Nephron (organoid): ENCODE measurements at regions not wholly inside any gene's neighbourhood (a gene's known extent, or its start where the extent isn't known, plus 50 kb on each side); places are given as distances from the start of the nearest gene placed in this dataset.

ENCODE experiments used
- H3K27ac Mint-ChIP-seq, 3 experiments: 2 replicates each; pipeline ENCODE4 v1.8.0; 2020; ENCODE audit warnings: mixed read lengths in 3 of 3, mild to moderate bottlenecking in 2 of 3, moderate library complexity in 1 of 3
- H3K27me3 Mint-ChIP-seq: 2 replicates; pipeline ENCODE4 v1.8.0; 2021; ENCODE audit warnings: low read depth, mild to moderate bottlenecking, moderate library complexity, mixed read lengths
- H3K36me3 Mint-ChIP-seq: 2 replicates; pipeline ENCODE4 v1.8.0; 2020; ENCODE audit warnings: low read depth, mixed read lengths
- H3K4me1 Mint-ChIP-seq: 2 replicates; pipeline ENCODE4 v1.8.0; 2020; ENCODE audit warnings: mixed read lengths
- H3K4me3 Mint-ChIP-seq, 3 experiments: 2 replicates each; pipeline ENCODE4 v1.8.0; 2020; ENCODE audit warnings: mild to moderate bottlenecking in 3 of 3, mixed read lengths in 3 of 3, moderate library complexity in 2 of 3
- H3K9me3 Mint-ChIP-seq: 2 replicates; pipeline ENCODE4 v1.8.0; 2020; ENCODE audit warnings: mixed read lengths
- TF ChIP-seq, protein P1 (sequence below), 3 experiments: fragments of 200-600 bp; sonication (generic); IDR thresholded peaks; one replicate each; pipeline ENCODE4 v1.5.0; 2021; ENCODE audit warnings: antibody characterized with exemption in 3 of 3; ENCODE audit not compliant: unreplicated experiment in 3 of 3

DNA sequence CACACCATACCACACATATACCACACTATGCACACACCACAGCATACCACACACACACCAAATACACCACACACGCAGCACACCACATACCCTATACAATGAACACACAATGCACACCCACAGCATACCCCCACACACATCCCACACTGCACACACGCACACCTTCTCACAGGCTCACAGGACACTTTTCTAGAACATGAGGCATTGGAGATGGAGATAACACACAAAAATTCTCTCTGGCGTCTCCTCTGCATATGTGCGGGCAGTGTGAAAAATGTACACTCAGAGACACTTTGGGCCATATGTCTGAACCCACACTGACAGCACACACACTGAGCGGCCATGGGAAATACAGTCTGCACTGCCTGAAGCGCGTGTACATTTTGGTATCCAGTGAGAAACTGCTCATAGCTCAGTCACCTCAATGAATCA, 278.1 kb downstream of the GADD45G start:
- peaks cover 22% of the 10 kb centered on the region for H3K4me1 Mint-ChIP-seq
- no peaks in the 10 kb centered on the region for H3K36me3 Mint-ChIP-seq
- H3K9me3 Mint-ChIP-seq: no peaks in the 10 kb centered on the region
- peaks cover 6% of the 10 kb centered on the region for H3K27me3 Mint-ChIP-seq
- H3K27ac Mint-ChIP-seq: no peak overlapping the region
- TF ChIP-seq, protein P1, sequence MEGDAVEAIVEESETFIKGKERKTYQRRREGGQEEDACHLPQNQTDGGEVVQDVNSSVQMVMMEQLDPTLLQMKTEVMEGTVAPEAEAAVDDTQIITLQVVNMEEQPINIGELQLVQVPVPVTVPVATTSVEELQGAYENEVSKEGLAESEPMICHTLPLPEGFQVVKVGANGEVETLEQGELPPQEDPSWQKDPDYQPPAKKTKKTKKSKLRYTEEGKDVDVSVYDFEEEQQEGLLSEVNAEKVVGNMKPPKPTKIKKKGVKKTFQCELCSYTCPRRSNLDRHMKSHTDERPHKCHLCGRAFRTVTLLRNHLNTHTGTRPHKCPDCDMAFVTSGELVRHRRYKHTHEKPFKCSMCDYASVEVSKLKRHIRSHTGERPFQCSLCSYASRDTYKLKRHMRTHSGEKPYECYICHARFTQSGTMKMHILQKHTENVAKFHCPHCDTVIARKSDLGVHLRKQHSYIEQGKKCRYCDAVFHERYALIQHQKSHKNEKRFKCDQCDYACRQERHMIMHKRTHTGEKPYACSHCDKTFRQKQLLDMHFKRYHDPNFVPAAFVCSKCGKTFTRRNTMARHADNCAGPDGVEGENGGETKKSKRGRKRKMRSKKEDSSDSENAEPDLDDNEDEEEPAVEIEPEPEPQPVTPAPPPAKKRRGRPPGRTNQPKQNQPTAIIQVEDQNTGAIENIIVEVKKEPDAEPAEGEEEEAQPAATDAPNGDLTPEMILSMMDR (IDR thresholded peaks at IDR 0.05; ENCODE audit: unreplicated experiment in 3 of 3): no peak
- no peak overlapping the region for H3K4me3 Mint-ChIP-seq

DNA sequence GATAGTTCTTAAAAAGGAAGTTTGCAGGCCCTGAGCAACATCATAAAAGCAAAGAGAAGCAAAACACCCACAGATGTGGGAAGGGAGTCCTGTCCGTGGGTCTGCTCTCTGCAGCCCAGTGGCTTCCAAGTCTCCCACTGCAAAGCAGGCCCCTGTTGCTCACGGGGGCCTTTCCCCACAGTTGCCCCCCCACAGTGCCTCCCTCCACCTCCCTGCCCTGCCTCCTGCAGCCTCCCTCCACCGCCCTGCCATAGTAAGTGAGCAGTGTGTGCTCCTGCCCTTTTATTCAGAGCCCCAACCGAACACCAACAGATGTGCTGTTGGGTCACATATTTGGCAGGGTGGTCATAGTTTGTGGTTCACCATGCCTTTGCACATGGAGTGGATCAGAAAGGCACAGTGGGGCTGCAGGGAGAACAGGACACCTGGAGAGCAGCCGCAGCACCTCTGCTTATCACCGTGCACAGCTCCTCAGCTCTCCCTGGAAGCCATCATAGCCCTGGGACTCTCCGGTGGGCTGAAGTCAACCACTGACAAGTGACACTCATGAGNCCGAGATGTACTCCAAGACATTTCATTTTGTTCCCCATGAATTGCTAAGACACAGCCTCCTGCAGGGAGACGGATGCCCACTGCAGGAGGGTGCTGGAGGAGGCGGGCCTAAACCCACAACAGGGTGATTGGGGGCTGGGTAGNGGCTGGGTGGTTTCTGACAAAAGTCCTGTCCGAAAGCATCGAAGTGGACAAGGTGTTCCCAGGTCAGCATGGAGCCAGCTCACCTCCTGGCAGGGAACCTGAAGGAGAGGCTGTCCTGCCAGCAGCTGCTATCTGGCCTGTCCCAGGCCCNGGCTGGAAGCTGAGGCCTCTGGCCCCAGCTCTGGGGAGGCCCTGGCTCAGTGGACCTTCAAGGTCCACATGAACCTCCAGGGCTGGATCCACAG, 278.9 kb downstream of the GADD45G start:
- H3K27me3 Mint-ChIP-seq: peaks cover 6% of the 10 kb centered on the region
- H3K36me3 Mint-ChIP-seq: no peaks in the 10 kb centered on the region
- H3K4me3 Mint-ChIP-seq: no peak overlapping the region
- no peak overlapping the region for H3K27ac Mint-ChIP-seq
- H3K9me3 Mint-ChIP-seq: no peaks in the 10 kb centered on the region
- TF ChIP-seq, protein P1 (IDR thresholded peaks at IDR 0.05; ENCODE audit: unreplicated experiment in 3 of 3): no peak
- peaks cover 16% of the 10 kb centered on the region for H3K4me1 Mint-ChIP-seq

DNA sequence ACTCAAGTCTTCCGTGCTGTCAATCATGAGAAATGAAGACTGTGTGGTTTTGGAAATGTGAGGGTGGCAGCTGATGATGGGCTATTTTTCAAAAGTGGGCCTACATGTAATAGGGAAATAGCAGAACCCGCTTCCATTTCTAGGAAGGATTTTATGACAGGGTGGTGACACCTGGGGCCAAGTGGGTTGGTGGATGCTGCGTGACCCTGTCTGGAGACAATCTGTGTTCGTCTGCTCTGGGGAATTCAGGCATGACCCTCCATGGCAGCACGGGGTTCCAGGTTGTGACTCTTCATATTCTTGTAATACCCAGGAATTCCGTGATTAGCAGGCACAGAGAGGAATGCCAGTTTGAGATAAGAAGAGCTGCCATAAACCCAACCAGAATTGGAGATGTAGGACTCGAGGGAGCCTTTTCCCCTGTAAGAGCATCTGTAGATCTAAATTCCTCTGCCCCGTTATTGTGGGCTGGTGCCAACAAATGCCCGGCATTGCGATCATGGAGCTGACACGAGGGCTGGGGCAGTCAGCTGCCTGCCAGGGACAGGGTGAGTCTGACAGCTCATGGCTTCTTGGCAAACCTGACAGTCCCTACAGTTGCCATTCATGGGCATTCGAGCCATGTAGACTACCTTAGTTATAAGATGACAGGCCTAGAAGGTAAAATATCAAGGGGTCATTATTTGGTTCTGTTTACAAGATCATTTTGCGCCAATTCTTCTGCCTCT, 279.7 kb downstream of the GADD45G start:
- TF ChIP-seq, protein P1 (IDR thresholded peaks at IDR 0.05; ENCODE audit: unreplicated experiment in 3 of 3): no peak

DNA sequence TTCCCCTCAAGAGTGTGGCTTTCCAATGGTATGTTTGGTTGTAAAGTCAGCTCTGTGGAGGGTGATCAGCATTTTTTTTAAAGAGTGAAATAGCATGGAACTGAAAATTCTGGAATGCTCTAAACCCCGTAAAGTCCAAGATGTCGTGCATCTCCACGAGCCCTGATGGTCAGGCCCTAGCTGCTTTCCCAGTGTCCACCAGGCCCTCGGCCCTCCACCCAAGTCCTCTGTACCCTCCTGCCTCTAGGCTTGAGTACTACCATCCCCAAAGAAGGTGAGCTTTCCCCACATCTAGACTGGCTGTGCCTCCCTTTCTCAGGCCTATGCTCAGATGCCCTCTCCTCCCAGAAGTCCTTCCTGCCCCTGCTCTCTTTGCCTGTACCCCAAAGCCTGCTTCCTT, 280.3 kb downstream of the GADD45G start:
- peaks cover 6% of the 10 kb centered on the region for H3K27me3 Mint-ChIP-seq
- no peaks in the 10 kb centered on the region for H3K36me3 Mint-ChIP-seq
- H3K4me3 Mint-ChIP-seq: no peak overlapping the region
- peaks cover 15% of the 10 kb centered on the region for H3K4me1 Mint-ChIP-seq
- no peaks in the 10 kb centered on the region for H3K9me3 Mint-ChIP-seq
- no peak overlapping the region for H3K27ac Mint-ChIP-seq
- TF ChIP-seq, protein P1 (IDR thresholded peaks at IDR 0.05; ENCODE audit: unreplicated experiment in 3 of 3): no peak

More for the DNA sequence above, 279.7 kb downstream of the GADD45G start:
- Mint-ChIP-seq H3K4me1 (peaks cover 15% of the 10 kb centered on the region), H3K9me3 (no peaks in the 10 kb centered on the region), H3K27me3 (peaks cover 6% of the 10 kb centered on the region), H3K36me3 (no peaks in the 10 kb centered on the region), H3K4me3 (no peak overlapping the region), H3K27ac (no peak overlapping the region)

- H3K27ac Mint-ChIP-seq: no peak overlapping the region
- H3K9me3 Mint-ChIP-seq: no peaks in the 10 kb centered on the region
- H3K4me3 Mint-ChIP-seq: no peak overlapping the region
- H3K4me1 Mint-ChIP-seq: peaks cover 16% of the 10 kb centered on the region
- TF ChIP-seq, protein P1 (IDR thresholded peaks at IDR 0.05; ENCODE audit: unreplicated experiment in 3 of 3): no peak
- no peaks in the 10 kb centered on the region for H3K36me3 Mint-ChIP-seq
- peaks cover 6% of the 10 kb centered on the region for H3K27me3 Mint-ChIP-seq
Observed at GRCh38 chr9:89886281-89886700, 281.5 kb downstream of the GADD45G start.
